Heart right ventricle (tissue), 16 donors: ENCODE measurements at regions not wholly inside any gene's neighbourhood (a gene's known extent, or its start where the extent isn't known, plus 50 kb on each side); places are given as distances from the start of the nearest gene placed in this dataset.

Experiments
- ATAC-seq, 8 donors: fragments of 200-7000 bp; cut with Tn5 transposase; one replicate each; pipeline ENCODE4 v1.9.1; 2020; ENCODE audit warnings: mild to moderate bottlenecking in 8 of 8, moderate library complexity in 8 of 8, moderate number of reproducible peaks in 1 of 8
- DNase-seq, 2 donors: peaks; one replicate each; pipeline ENCODE4 v3.0.0-alpha.2; 2020
- H3K27ac ChIP-seq, 10 donors: fragments of 200-600 bp; sonication (generic) in 2 of 10; one replicate each; pipeline versions ENCODE4 v1.5.0 to v1.8.0; 2020 to 2022; ENCODE audit warnings: mild to moderate bottlenecking in 3 of 10
- H3K27me3 ChIP-seq, 7 donors: fragments of 200-600 bp; one replicate each; pipeline ENCODE4 v1.8.0; 2021 to 2022; ENCODE audit warnings: mild to moderate bottlenecking in 2 of 7
- H3K36me3 ChIP-seq, 9 donors: fragments of 200-600 bp; sonication (generic) in 1 of 9; one replicate each; pipeline versions ENCODE4 v1.5.0 to v1.8.0; 2020 to 2022; ENCODE audit warnings: mild to moderate bottlenecking in 2 of 9
- H3K4me1 ChIP-seq, 9 donors: fragments of 200-600 bp; sonication (generic) in 1 of 9; one replicate each; pipeline versions ENCODE4 v1.5.0 to v1.8.0; 2020 to 2022; ENCODE audit warnings: mild to moderate bottlenecking in 4 of 9
- H3K4me3 ChIP-seq, 10 donors: fragments of 200-600 bp; sonication (generic) in 2 of 10; one replicate each; pipeline versions ENCODE4 v1.5.0 to v1.8.0; 2020 to 2022; ENCODE audit warnings: mild to moderate bottlenecking in 7 of 10, moderate library complexity in 2 of 10
- H3K9me3 ChIP-seq, 11 donors: fragments of 200-600 bp in 10 of 11; sonication (generic) in 2 of 11; one replicate each; pipeline versions ENCODE4 v1.5.0 to v1.8.0; 2013 to 2022; ENCODE audit warnings: mild to moderate bottlenecking in 2 of 11, control low read depth in 1 of 11, moderate library complexity in 1 of 11
- WGBS, 2 donors: extraction: QIAGEN DNeasy Blood & Tissue Kit; methylation state at CpG; one replicate each; pipeline ENCODE4 v1.1.7; 2013; ENCODE audit warnings: inconsistent platforms in 1 of 2; 5-methylcytosine and 5-hydroxymethylcytosine counted together
- intact Hi-C, 10 donors: fragments of 100-400 bp; cut with DNase I; formaldehyde crosslinking; loops; one replicate each; pipeline versions ENCODE4 v1.11.1 to v1.14.2; 2022
- TF ChIP-seq, protein P1 (sequence below), 9 donors: fragments of 200-600 bp; sonication (generic) in 2 of 9; IDR thresholded peaks; one replicate each; pipeline versions ENCODE4 v1.5.0 to v1.8.0; 2021 to 2022; ENCODE audit warnings: antibody characterized with exemption in 9 of 9, mild to moderate bottlenecking in 5 of 9, moderate library complexity in 1 of 9
- donor health status: Arrhythmogenic right ventricular cardiomyopathy.
- donor health status: ischemic (EF 13 %, LVEDD 7.1; RV severe dilation, severe dysfunction).
- donor health status: healthy with polysubstance abuse.
- donor health status: DM: no; HTN: yes; CAD: no.
- donor health status: DM: no; HTN: no; CAD: no.
- donor health status: ischemic (EF 25% LVEDD 6.9; RV normal size, moderate dysfunction).
- donor health status: ischemic (EF 25% LVEDD 5.7; RV mildly dilated, moderate dysfunction).
- donor health status: healthy.
- donor health status: DM: yes; HTN: yes; CAD: no.
- donor health status: Ischemic cardiomyopathy.
- donor health status: ischemic (EF 35%, LVEDD 5.7; RV mildly dilated, moderate dysfunction).
- donor health status: nonischemic (EF 11% LVEDD 7.7; RV severe dilation, severe dysfunction).
- donor health status: DM: yes; HTN: yes; CAD: no.
- donor health status: PGD.
- donor health status: ischemic (EF 29% LVEDD 5.4; RV normal size, mild dysfunction).
- donor health status: nonischemic (EF 23%, LVEDD 6.1; RV moderate dilation, normal function).

DNA sequence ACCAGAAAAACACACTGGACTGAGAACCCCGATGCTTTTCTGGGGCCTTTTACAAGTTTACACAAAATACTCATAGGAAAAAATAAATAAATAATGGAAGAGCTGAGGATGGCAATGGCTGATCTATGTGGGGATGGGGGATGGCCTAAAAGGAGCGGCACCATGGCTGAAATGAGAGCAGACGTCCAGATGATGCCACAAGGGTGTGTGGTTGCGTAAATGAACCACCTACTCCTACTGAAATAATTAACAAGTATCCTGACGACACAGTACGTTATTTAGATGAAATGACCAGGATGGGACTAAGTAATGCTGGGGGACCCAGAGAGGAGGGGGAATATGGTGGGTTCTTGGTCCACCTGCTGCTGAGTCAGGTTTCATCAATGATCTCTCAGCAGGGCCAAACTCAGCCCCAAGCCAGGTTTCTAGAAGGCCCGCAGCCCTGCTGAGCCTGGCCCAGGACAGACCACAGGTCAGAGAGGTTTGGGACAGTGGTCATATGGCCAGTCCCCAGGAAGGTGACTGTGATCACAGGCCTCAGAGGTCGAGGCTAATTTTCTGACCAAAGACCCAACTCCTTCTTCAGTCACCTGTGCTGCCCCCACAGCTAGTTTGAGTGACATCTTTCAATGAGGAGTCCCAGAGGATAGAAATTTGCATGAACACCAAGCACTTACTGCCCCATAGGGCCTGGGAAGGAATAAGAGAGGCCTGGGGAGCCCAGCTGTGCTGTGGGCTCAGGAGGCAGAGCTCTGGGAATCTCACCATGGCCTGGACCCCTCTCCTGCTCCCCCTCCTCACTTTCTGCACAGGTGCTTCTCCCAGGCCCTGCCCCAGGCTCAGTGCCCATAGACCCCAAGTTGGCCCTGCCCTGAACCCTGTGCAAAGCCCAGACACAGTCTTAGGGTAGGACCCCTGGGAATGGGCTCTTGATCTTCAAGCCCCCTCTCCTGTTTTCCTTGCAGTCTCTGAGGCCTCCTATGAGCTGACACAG lies 76.3 kb upstream of the IGLL5 start:
- 88 to 92% methylated on average over 8 of the region's 8 CpGs for WGBS, 2 donors
- TF ChIP-seq, protein P1, sequence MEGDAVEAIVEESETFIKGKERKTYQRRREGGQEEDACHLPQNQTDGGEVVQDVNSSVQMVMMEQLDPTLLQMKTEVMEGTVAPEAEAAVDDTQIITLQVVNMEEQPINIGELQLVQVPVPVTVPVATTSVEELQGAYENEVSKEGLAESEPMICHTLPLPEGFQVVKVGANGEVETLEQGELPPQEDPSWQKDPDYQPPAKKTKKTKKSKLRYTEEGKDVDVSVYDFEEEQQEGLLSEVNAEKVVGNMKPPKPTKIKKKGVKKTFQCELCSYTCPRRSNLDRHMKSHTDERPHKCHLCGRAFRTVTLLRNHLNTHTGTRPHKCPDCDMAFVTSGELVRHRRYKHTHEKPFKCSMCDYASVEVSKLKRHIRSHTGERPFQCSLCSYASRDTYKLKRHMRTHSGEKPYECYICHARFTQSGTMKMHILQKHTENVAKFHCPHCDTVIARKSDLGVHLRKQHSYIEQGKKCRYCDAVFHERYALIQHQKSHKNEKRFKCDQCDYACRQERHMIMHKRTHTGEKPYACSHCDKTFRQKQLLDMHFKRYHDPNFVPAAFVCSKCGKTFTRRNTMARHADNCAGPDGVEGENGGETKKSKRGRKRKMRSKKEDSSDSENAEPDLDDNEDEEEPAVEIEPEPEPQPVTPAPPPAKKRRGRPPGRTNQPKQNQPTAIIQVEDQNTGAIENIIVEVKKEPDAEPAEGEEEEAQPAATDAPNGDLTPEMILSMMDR (IDR thresholded peaks at IDR 0.05): no peak
- no peaks in the 10 kb centered on the region for H3K9me3 ChIP-seq
- no peak overlapping the region for H3K27ac ChIP-seq
- peaks cover 0 to 24% (median 0%) of the 10 kb centered on the region in 7 donors for H3K27me3 ChIP-seq
- H3K4me1 ChIP-seq: peaks cover 0 to 13% (median 0%) of the 10 kb centered on the region in 9 donors
- DNase-seq (no peak), ATAC-seq (no peak)
- no peaks in the 10 kb centered on the region for H3K36me3 ChIP-seq
- intact Hi-C loops: loop anchor here in 3 of 10 donors (5.0 to 10.0 kb wide), 3 partner anchors 71 to 143 kb away; no protein-coding TSS in a partner anchor
- no peak overlapping the region for H3K4me3 ChIP-seq

DNA sequence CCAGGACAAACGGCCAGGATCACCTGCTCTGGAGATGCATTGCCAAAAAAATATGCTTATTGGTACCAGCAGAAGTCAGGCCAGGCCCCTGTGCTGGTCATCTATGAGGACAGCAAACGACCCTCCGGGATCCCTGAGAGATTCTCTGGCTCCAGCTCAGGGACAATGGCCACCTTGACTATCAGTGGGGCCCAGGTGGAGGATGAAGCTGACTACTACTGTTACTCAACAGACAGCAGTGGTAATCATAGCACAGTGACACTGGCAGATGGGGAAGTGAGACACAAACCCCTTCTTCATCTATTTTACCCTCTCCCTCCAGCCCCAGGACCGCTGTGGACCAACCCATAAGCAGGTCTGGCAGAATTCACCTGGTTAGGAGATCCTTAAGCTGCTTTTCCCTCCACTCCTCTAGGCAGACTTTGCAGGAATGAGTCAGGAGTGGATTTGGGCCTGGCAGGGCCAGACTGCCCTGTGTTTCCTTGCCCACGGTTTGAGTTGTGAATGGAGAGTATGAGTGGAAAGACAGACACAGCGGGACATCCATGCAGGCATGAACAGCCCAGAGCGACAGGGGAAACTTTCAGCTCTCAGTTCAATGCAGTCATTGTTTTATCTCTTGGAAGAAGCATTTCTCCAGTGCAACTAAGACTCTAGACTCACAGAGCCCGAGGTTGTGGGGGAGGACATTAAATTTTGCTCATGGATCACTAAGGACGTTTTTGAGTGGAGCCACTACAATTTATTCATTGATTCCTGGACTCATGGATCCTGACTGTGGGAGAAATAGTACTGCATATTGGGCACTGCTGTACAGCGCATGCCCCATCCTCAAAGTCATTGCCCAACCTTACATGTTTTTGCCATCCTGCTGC lies 75.3 kb upstream of the IGLL5 start:
- Histone ChIP-seq H3K36me3 (no peaks in the 10 kb centered on the region), H3K4me3 (no peak overlapping the region), H3K27me3 (peaks cover 0 to 22% (median 0%) of the 10 kb centered on the region in 7 donors), H3K9me3 (no peaks in the 10 kb centered on the region), H3K27ac (no peak overlapping the region), H3K4me1 (peaks cover 0 to 20% (median 0%) of the 10 kb centered on the region in 9 donors)
- DNase-seq: no peak
- WGBS, 2 donors: 74 to 85% methylated on average over 10 of the region's 10 CpGs
- TF ChIP-seq, protein P1 (IDR thresholded peaks at IDR 0.05): no peak
- no peak for ATAC-seq
- intact Hi-C loops: loop anchor here in 3 of 10 donors (5.0 to 10.0 kb wide), 3 partner anchors 70 to 143 kb away; no protein-coding TSS in a partner anchor

DNA sequence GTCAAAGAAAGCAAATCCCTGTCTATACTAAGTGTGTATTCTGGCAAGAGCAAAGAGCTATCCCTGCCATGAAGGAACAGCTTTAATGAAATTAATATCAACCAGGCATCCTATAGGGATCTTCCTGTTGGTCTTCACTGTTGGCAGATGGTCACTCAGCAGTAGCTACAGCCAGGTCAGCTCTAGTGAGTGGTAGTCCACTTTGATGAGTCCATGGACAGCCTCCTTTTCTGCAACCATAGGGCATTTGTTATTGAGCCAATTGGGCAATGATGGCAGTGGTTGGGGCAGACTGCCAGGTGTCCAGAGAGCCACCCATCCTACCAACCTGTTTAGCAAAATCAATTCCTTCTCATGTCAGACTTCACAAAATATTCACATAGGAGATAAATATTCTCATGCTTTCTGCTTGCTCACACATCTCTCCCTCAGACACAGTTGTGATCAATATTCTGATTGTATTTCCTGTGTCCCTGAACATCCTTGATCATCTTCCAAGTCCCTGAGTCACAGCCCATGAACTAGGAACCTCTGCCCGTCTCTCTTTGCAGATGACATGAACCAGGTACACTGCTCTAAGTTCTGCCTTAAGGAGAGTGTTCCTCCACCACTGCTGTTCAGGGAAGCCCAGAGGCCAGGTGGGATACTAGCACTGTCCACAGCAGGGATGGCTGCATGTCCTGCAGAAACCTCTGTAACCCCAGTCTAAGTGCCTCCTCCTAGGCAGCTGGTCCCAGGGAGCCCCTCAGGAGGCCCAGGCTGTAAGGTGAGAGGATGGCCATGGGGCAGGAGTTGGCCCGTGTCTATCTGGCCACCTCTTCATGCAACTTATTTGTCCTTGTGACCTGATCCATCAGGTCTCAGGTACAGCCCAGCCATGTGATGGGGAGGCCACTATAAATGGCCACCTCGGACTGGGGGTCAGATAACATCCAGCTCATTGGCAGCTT lies 74.2 kb upstream of the IGLL5 start:
- ATAC-seq (no peak), DNase-seq (no peak)
- intact Hi-C loops: loop anchor here in 3 of 10 donors (5.0 to 10.0 kb wide), 3 partner anchors 69 to 141 kb away; no protein-coding TSS in a partner anchor
- H3K9me3 ChIP-seq: no peaks in the 10 kb centered on the region
- no peaks in the 10 kb centered on the region for H3K36me3 ChIP-seq
- peaks cover 0 to 28% (median 0%) of the 10 kb centered on the region in 9 donors for H3K4me1 ChIP-seq
- no peak overlapping the region for H3K4me3 ChIP-seq
- TF ChIP-seq, protein P1 (IDR thresholded peaks at IDR 0.05): no peak
- peaks cover 0 to 13% (median 0%) of the 10 kb centered on the region in 7 donors for H3K27me3 ChIP-seq
- 72 to 79% methylated on average over 3 of the region's 3 CpGs for WGBS, 2 donors
- no peak overlapping the region for H3K27ac ChIP-seq
